PC-3 (cell line): ENCODE measurements at regions not wholly inside any gene's neighbourhood (a gene's known extent, or its start where the extent isn't known, plus 50 kb on each side); places are given as distances from the start of the nearest gene placed in this dataset.

Experiments used
- ATAC-seq: fragments of 200-7000 bp; cut with Tn5 transposase; 2 replicates; pipeline ENCODE4 v1.9.1; 2020; ENCODE audit warnings: mild to moderate bottlenecking, moderate library complexity
- BruUV-seq: library from RNA; stranded (reverse); fragments of 400-500 nt; replicated peaks from 2 replicates; lab custom pipeline; 2021; lab: Mats Ljungman, UMichigan
- CTCF ChIA-PET: fragments of 300-600 bp; sonication (Branson Sonifier 250); formaldehyde crosslinking; loops from one replicate; lab custom pipeline; 2022; ENCODE audit warnings: antibody characterized with exemption; lab: Charles Lee
- POLR2A ChIA-PET: fragments of 300-600 bp; sonication (Branson Sonifier 250); formaldehyde crosslinking; loops from one replicate; lab custom pipeline; 2022; ENCODE audit warnings: antibody characterized with exemption; ENCODE audit not compliant: unreplicated experiment; lab: Charles Lee
- DNase-seq: peaks from one replicate; pipeline ENCODE4 v3.0.0-alpha.2; 2015
- H2AFZ ChIP-seq: fragments of 300-600 bp; sonication (generic); 2 replicates; pipeline ENCODE4 v1.6.0; 2016; ENCODE audit warnings: antibody characterized with exemption, low read length
- H3F3A ChIP-seq: fragments of 300-600 bp; sonication (generic); one replicate; pipeline ENCODE4 v1.6.0; 2017; ENCODE audit warnings: antibody characterized with exemption, low read length, control low read depth, mild to moderate bottlenecking; ENCODE audit not compliant: unreplicated experiment
- H3K27ac ChIP-seq: fragments of 300-600 bp; sonication (generic); 2 replicates; pipeline ENCODE4 v1.5.1; 2016; ENCODE audit warnings: mild to moderate bottlenecking, low read length
- H3K27me3 ChIP-seq: fragments of 300-600 bp; sonication (generic); 2 replicates; pipeline ENCODE4 v1.6.1; 2016; ENCODE audit warnings: low read length, mixed read lengths
- H3K36me3 ChIP-seq: fragments of 300-600 bp; sonication (generic); 2 replicates; pipeline ENCODE4 v1.6.1; 2016; ENCODE audit warnings: low read depth, mixed run types, low read length, mixed read lengths
- H3K4me1 ChIP-seq: fragments of 300-600 bp; sonication (generic); 2 replicates; pipeline ENCODE4 v1.5.1; 2016; ENCODE audit warnings: low read length; ENCODE audit not compliant: insufficient read depth
- H3K4me2 ChIP-seq: fragments of 300-600 bp; sonication (generic); 2 replicates; pipeline ENCODE4 v1.6.0; 2016; ENCODE audit warnings: low read length
- H3K4me3 ChIP-seq: fragments of 300-600 bp; sonication (generic); 2 replicates; pipeline ENCODE4 v1.5.1; 2016; ENCODE audit warnings: mild to moderate bottlenecking, low read length, mixed read lengths
- H3K79me2 ChIP-seq: fragments of 300-600 bp; sonication (generic); 2 replicates; pipeline ENCODE4 v1.6.1; 2017; ENCODE audit warnings: low read length, mixed read lengths
- H3K9ac ChIP-seq: fragments of 300-600 bp; sonication (generic); 2 replicates; pipeline ENCODE4 v1.6.0; 2016; ENCODE audit warnings: mild to moderate bottlenecking, low read length
- H3K9me2 ChIP-seq: fragments of 300-600 bp; sonication (generic); replicated peaks from 2 replicates; pipeline ENCODE4 v1.6.1; 2016; ENCODE audit warnings: mixed run types, low read length, mixed read lengths
- H3K9me3 ChIP-seq: fragments of 300-600 bp; sonication (generic); 2 replicates; pipeline ENCODE4 v1.6.1; 2016; ENCODE audit warnings: low read length, mixed read lengths
- H4K20me1 ChIP-seq: fragments of 300-600 bp; sonication (generic); 2 replicates; pipeline ENCODE4 v1.6.1; 2016; ENCODE audit warnings: low read length, mixed read lengths
- EZH2 ChIP-seq: fragments of 300-600 bp; sonication (generic); IDR thresholded peaks from one replicate; pipeline ENCODE4 v1.6.1; 2017; ENCODE audit warnings: antibody characterized with exemption, mild to moderate bottlenecking, low read length; ENCODE audit not compliant: unreplicated experiment
- EZH2phosphoT487 ChIP-seq: fragments of 300-600 bp; sonication (generic); IDR thresholded peaks from 2 replicates; pipeline ENCODE4 v1.6.1; 2018; ENCODE audit warnings: mild to moderate bottlenecking, antibody characterized with exemption, low read length, borderline replicate concordance
- intact Hi-C: fragments of 100-400 bp; cut with micrococcal nuclease; formaldehyde crosslinking; loops from 2 replicates; pipeline ENCODE4 v1.9.0; 2023
- TF ChIP-seq, protein P1 (sequence below): fragments of 300-600 bp; sonication (generic); conservative IDR thresholded peaks from 2 replicates; pipeline ENCODE4 v1.5.1; 2017; ENCODE audit warnings: antibody characterized with exemption, low read depth, mild to moderate bottlenecking, low read length

DNA sequence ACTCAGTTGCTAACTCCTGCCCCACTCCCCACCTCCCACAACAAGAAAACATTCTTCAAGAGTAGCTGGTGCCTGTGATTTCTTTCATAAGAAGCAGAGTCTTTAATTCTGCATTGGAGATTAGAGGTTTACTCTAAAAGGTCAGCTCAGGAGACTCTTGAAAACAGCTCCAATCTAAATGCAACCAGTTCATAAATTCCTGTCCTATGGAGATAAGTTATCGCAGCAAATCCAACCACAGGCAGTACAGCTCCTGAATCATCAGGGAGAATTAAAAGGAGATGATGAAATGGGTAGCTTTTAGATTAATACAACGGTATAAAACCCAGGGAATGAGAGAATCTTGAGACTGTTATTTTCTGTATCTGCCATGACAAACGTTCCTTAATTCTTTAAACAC is 130.7 kb downstream of the SOCS6 start:
- Histone ChIP-seq H3K36me3 (no peaks in the 10 kb centered on the region), H2AFZ (no peak overlapping the region), H3K9me2 (no peaks in the 10 kb centered on the region), H3K4me2 (no peak overlapping the region), H3K9ac (no peak overlapping the region), H3K27ac (no peak overlapping the region), H3K4me1 (peaks cover 63% of the 10 kb centered on the region), H3K79me2 (no peaks in the 10 kb centered on the region), H3K9me3 (no peaks in the 10 kb centered on the region), H3K27me3 (no peaks in the 10 kb centered on the region), H4K20me1 (no peaks in the 10 kb centered on the region), H3F3A (peaks cover 4% of the 10 kb centered on the region), H3K4me3 (no peak overlapping the region)
- intact Hi-C loops: no loop called here
- ChIA-PET CTCF (no interaction called here), POLR2A (no interaction called here)
- DNase-seq (no peak), ATAC-seq (no peak)
- TF ChIP-seq, protein P1, sequence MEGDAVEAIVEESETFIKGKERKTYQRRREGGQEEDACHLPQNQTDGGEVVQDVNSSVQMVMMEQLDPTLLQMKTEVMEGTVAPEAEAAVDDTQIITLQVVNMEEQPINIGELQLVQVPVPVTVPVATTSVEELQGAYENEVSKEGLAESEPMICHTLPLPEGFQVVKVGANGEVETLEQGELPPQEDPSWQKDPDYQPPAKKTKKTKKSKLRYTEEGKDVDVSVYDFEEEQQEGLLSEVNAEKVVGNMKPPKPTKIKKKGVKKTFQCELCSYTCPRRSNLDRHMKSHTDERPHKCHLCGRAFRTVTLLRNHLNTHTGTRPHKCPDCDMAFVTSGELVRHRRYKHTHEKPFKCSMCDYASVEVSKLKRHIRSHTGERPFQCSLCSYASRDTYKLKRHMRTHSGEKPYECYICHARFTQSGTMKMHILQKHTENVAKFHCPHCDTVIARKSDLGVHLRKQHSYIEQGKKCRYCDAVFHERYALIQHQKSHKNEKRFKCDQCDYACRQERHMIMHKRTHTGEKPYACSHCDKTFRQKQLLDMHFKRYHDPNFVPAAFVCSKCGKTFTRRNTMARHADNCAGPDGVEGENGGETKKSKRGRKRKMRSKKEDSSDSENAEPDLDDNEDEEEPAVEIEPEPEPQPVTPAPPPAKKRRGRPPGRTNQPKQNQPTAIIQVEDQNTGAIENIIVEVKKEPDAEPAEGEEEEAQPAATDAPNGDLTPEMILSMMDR: no peak
- TF ChIP-seq EZH2phosphoT487 (no peak), EZH2 (no peak)
- BruUV-seq: no TSS peak

DNA sequence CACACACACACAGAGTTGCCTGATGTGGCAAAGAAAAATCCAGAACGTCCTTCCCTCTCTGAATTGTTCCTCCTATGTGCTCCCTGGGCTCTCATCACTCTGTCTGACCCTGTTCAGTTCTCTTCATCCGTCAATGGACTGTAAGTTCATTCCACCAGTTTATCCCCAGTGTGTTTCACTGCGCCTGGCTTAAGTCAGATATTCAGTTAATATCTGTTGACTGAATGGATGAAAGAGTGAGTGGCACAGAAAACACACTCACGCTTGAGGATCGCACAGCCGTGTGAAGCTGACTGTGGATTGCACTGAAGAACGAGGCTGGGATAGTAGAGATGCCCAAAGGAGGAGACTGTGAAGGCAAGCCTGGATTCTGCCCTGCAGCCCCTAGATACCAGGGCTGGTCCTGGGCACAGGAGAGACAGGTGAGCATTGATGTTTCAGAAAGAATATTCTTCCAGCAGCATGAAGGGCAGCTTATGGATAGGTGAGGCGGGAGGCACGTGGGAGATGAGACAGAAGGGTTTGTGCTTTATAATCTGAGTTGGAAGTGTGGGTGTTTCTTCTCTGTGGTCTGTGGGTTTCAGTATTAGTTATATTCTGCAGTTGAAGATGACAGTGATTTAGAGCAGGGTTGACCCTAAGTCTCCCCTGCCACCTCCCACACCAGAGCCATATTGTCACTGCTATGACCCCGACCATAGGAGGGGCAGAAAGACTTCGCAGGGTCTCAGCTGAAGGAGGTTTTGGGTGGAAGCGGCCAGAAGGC is 129.9 kb downstream of the SOCS6 start:
- POLR2A ChIA-PET: no interaction called here
- no peak overlapping the region for H3K4me2 ChIP-seq
- BruUV-seq: no TSS peak
- CTCF ChIA-PET: no interaction called here
- no peak overlapping the region for H2AFZ ChIP-seq
- H3K27ac ChIP-seq: no peak overlapping the region
- no peaks in the 10 kb centered on the region for H3K27me3 ChIP-seq
- H3K9me2 ChIP-seq: no peaks in the 10 kb centered on the region
- H3K9me3 ChIP-seq: no peaks in the 10 kb centered on the region
- intact Hi-C loops: no loop called here
- H3K4me1 ChIP-seq: peaks cover 56% of the 10 kb centered on the region
- H3K4me3 ChIP-seq: no peak overlapping the region
- ATAC-seq: no peak
- no peaks in the 10 kb centered on the region for H3K79me2 ChIP-seq
- DNase-seq: no peak
- TF ChIP-seq, protein P1: no peak
- no peak for TF ChIP-seq EZH2
- TF ChIP-seq EZH2phosphoT487: no peak
- H4K20me1 ChIP-seq: no peaks in the 10 kb centered on the region
- no peak overlapping the region for H3K9ac ChIP-seq
- no peaks in the 10 kb centered on the region for H3K36me3 ChIP-seq
- peaks cover 4% of the 10 kb centered on the region for H3F3A ChIP-seq

DNA sequence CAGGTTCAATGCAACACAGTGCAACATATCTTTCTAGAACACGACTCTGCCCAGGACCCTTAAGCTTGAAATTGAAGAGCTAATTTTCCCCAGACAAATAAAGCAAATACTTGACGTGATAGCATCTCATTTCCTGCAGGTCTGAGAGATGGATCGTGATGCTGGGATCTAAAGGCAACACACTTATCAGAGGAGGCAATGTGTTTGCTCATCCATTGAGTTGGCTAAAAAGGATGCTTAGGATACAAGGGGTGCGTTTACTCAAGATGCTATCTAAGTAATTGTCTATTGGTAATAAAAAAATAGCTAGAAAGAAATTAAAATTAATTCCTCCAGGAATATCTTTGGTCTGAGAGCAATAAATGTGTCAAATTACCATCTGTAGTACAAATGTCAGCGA is 129.0 kb downstream of the SOCS6 start:
- no peak for TF ChIP-seq EZH2phosphoT487
- TF ChIP-seq EZH2: no peak
- TF ChIP-seq, protein P1: no peak
- no peak overlapping the region for H3K27ac ChIP-seq
- ChIA-PET CTCF (no interaction called here), POLR2A (no interaction called here)
- H4K20me1 ChIP-seq: no peaks in the 10 kb centered on the region
- no TSS peak for BruUV-seq
- H3K27me3 ChIP-seq: no peaks in the 10 kb centered on the region
- H3K9me3 ChIP-seq: no peaks in the 10 kb centered on the region
- no peaks in the 10 kb centered on the region for H3K36me3 ChIP-seq
- intact Hi-C loops: no loop called here
- no peak overlapping the region for H2AFZ ChIP-seq
- H3F3A ChIP-seq: peaks cover 4% of the 10 kb centered on the region
- no peaks in the 10 kb centered on the region for H3K9me2 ChIP-seq
- DNase-seq (no peak), ATAC-seq (no peak)
- H3K4me3 ChIP-seq: no peak overlapping the region
- no peaks in the 10 kb centered on the region for H3K79me2 ChIP-seq
- H3K9ac ChIP-seq: no peak overlapping the region
- no peak overlapping the region for H3K4me2 ChIP-seq
- peaks cover 47% of the 10 kb centered on the region for H3K4me1 ChIP-seq
